ENCODE measurements at regions not wholly inside any gene's neighbourhood (a gene's known extent, or its start where the extent isn't known, plus 50 kb on each side); places are given as distances from the start of the nearest gene placed in this dataset.

DNA sequence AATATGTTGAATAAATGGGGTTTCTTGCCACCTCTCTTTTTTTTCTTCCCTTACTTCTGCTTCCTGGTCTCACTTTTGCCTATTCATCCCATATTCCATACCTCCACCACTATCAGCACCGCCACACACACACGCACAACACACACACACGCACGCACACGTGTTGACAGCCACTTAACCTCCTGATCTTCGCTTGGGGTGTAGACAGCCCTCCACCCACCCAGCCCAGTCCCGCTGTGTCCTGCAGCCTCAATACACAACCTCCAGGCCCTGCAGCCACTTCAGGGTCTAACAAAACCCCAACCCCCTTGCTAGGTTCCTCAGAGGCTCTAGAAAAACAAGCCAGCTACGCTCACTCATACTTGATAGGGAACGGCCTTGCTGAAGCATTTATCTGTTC is 72.3 kb downstream of the LINC00237 start:
- TF ChIP-seq POLR2AphosphoS5 (IDR thresholded peaks at IDR 0.05; ENCODE audit: low read depth, low read length): no peak
- TF ChIP-seq, protein P1, sequence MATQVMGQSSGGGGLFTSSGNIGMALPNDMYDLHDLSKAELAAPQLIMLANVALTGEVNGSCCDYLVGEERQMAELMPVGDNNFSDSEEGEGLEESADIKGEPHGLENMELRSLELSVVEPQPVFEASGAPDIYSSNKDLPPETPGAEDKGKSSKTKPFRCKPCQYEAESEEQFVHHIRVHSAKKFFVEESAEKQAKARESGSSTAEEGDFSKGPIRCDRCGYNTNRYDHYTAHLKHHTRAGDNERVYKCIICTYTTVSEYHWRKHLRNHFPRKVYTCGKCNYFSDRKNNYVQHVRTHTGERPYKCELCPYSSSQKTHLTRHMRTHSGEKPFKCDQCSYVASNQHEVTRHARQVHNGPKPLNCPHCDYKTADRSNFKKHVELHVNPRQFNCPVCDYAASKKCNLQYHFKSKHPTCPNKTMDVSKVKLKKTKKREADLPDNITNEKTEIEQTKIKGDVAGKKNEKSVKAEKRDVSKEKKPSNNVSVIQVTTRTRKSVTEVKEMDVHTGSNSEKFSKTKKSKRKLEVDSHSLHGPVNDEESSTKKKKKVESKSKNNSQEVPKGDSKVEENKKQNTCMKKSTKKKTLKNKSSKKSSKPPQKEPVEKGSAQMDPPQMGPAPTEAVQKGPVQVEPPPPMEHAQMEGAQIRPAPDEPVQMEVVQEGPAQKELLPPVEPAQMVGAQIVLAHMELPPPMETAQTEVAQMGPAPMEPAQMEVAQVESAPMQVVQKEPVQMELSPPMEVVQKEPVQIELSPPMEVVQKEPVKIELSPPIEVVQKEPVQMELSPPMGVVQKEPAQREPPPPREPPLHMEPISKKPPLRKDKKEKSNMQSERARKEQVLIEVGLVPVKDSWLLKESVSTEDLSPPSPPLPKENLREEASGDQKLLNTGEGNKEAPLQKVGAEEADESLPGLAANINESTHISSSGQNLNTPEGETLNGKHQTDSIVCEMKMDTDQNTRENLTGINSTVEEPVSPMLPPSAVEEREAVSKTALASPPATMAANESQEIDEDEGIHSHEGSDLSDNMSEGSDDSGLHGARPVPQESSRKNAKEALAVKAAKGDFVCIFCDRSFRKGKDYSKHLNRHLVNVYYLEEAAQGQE (IDR thresholded peaks at IDR 0.05; ENCODE audit: insufficient read depth in 1 of 2, low read depth in 2 of 2, low read length in 2 of 2): no peak
